ENCODE measurements at regions not wholly inside any gene's neighbourhood (a gene's known extent, or its start where the extent isn't known, plus 50 kb on each side); places are given as distances from the start of the nearest gene placed in this dataset.

- FAIRE-seq (no peak), DNase-seq (ENCODE audit: low read depth) (peak; percentile 1)
- Histone ChIP-seq H3K4me3 (ENCODE audit: low read depth, low read length) (no peak overlapping the region), H3K27me3 (ENCODE audit: control insufficient read depth, insufficient read depth, low read length) (no peaks in the 10 kb centered on the region), H3K36me3 (ENCODE audit: control insufficient read depth, insufficient read depth, low read length) (no peaks in the 10 kb centered on the region)
- TF ChIP-seq CTCF (IDR thresholded peaks at IDR 0.05; ENCODE audit: insufficient read depth, low read length, severe bottlenecking), result no peak
These were observed 114.2 kb upstream of the TENT5D start for GRCh38 chrX:80306007-80306406.

- no peak for FAIRE-seq
- DNase-seq (ENCODE audit: low read depth), result no peak
- H3K36me3 ChIP-seq (ENCODE audit: control insufficient read depth, insufficient read depth, low read length), result no peaks in the 10 kb centered on the region
- no peak for TF ChIP-seq CTCF (IDR thresholded peaks at IDR 0.05; ENCODE audit: insufficient read depth, low read length, severe bottlenecking)
- H3K4me3 ChIP-seq (ENCODE audit: low read depth, low read length), result no peak overlapping the region
- no peaks in the 10 kb centered on the region for H3K27me3 ChIP-seq (ENCODE audit: control insufficient read depth, insufficient read depth, low read length)
These were observed 107.8 kb upstream of the TENT5D start for GRCh38 chrX:80312448-80312847.

- DNase-seq (ENCODE audit: low read depth) (no peak), FAIRE-seq (no peak)
- Histone ChIP-seq H3K27me3 (ENCODE audit: control insufficient read depth, insufficient read depth, low read length) (no peaks in the 10 kb centered on the region), H3K36me3 (ENCODE audit: control insufficient read depth, insufficient read depth, low read length) (no peaks in the 10 kb centered on the region), H3K4me3 (ENCODE audit: low read depth, low read length) (no peak overlapping the region)
- TF ChIP-seq CTCF (IDR thresholded peaks at IDR 0.05; ENCODE audit: insufficient read depth, low read length, severe bottlenecking), result no peak
These were observed 103.7 kb upstream of the TENT5D start for GRCh38 chrX:80316526-80316925.

- Histone ChIP-seq H3K27me3 (ENCODE audit: control insufficient read depth, insufficient read depth, low read length) (no peaks in the 10 kb centered on the region), H3K4me3 (ENCODE audit: low read depth, low read length) (no peak overlapping the region), H3K36me3 (ENCODE audit: control insufficient read depth, insufficient read depth, low read length) (no peaks in the 10 kb centered on the region)
- no peak for TF ChIP-seq CTCF (IDR thresholded peaks at IDR 0.05; ENCODE audit: insufficient read depth, low read length, severe bottlenecking)
- FAIRE-seq (no peak), DNase-seq (ENCODE audit: low read depth) (no peak)
These were observed 102.6 kb upstream of the TENT5D start for GRCh38 chrX:80317646-80318045.

- DNase-seq (ENCODE audit: low read depth) (no peak), FAIRE-seq (no peak)
- TF ChIP-seq CTCF (IDR thresholded peaks at IDR 0.05; ENCODE audit: insufficient read depth, low read length, severe bottlenecking), result no peak
- H3K36me3 ChIP-seq (ENCODE audit: control insufficient read depth, insufficient read depth, low read length), result no peaks in the 10 kb centered on the region
- no peaks in the 10 kb centered on the region for H3K27me3 ChIP-seq (ENCODE audit: control insufficient read depth, insufficient read depth, low read length)
- H3K4me3 ChIP-seq (ENCODE audit: low read depth, low read length), result no peak overlapping the region
These were observed 89.0 kb upstream of the TENT5D start for GRCh38 chrX:80331285-80331684.

GRCh38 chrX:80334583-80334982 lies 85.7 kb upstream of the TENT5D start:
- no peak for FAIRE-seq
- peak overlapping the region; percentile 30 for H3K4me3 ChIP-seq (ENCODE audit: low read depth, low read length)

More at GRCh38 chrX:80334583-80334982, 85.7 kb upstream of the TENT5D start:
- no peak for TF ChIP-seq CTCF (IDR thresholded peaks at IDR 0.05; ENCODE audit: insufficient read depth, low read length, severe bottlenecking)
- Histone ChIP-seq H3K36me3 (ENCODE audit: control insufficient read depth, insufficient read depth, low read length) (no peaks in the 10 kb centered on the region), H3K27me3 (ENCODE audit: control insufficient read depth, insufficient read depth, low read length) (no peaks in the 10 kb centered on the region)
- DNase-seq (ENCODE audit: low read depth), result no peak

Measured in bronchial epithelial cell (primary cell).